D721Med (cell line): ENCODE measurements at regions not wholly inside any gene's neighbourhood (a gene's known extent, or its start where the extent isn't known, plus 50 kb on each side); places are given as distances from the start of the nearest gene placed in this dataset.

ENCODE experiments used
- DNase-seq: peaks from one replicate; pipeline ENCODE4 v3.0.0; 2011; ENCODE audit warnings: low spot score; ENCODE audit not compliant: insufficient read length
- FAIRE-seq: peaks from 2 replicates; lab custom pipeline; 2011; peaks lifted over from hg19 to GRCh38; lab: Jason Lieb, UNC
- CTCF ChIP-seq: IDR thresholded peaks from 2 replicates; pipeline ENCODE4 v1.5.1; 2012; ENCODE audit warnings: mild to moderate bottlenecking, control low read depth; ENCODE audit not compliant: insufficient read depth; ENCODE audit errors: missing control alignments

GRCh38 chr4:17370818-17371217, 141.1 kb downstream of the QDPR start:
- DNase-seq (no peak), FAIRE-seq (no peak)
- no peak for TF ChIP-seq CTCF

DNA sequence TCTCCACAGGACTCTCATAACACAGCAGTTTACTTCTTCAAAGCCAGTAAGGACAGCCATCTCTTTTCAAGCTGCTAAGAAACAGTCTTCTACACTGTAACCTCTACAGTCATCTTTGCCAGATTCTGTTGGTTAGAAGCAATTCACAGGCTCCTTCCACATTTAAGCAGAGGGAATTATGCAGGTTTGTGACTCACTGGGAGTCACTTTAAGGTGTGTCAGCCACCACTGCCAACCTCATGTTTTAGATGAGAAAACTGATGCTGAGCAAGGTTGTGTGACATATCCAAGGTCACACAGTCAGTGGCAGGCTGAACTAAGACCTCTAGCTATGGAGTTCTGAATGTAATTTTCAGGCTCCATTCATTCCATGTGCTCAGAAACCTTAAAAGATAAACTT, 143.5 kb downstream of the QDPR start:
- no peak for DNase-seq
- FAIRE-seq: no peak
- no peak for TF ChIP-seq CTCF

DNA sequence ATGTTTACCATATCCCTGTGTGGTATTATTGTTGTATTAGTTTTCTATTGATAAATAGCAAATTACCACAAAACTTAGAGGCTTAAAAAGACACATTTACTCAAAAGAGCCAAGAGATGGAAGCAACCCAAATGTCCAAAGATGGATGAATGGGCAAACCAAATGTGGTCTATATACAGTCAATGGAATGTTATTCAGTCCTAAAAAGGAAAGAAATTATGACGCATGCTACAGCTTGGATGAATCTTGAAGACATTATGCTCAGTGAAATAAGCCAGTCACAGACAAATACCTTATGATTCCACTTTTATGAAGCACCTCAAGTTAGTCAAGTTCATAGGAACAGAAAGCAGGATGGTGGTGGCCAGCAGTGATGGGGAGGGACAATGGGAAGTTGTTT, 144.7 kb downstream of the QDPR start:
- DNase-seq (no peak), FAIRE-seq (no peak)
- no peak for TF ChIP-seq CTCF

GRCh38 chr4:17366496-17366895, 145.4 kb downstream of the QDPR start:
- DNase-seq (no peak), FAIRE-seq (no peak)
- TF ChIP-seq CTCF: no peak

GRCh38 chr4:17362430-17362829, 149.5 kb downstream of the QDPR start:
- DNase-seq: no peak
- FAIRE-seq: no peak
- TF ChIP-seq CTCF: no peak

GRCh38 chr4:17358241-17358640, 153.6 kb downstream of the QDPR start:
- TF ChIP-seq CTCF: no peak
- FAIRE-seq (no peak), DNase-seq (no peak)

DNA sequence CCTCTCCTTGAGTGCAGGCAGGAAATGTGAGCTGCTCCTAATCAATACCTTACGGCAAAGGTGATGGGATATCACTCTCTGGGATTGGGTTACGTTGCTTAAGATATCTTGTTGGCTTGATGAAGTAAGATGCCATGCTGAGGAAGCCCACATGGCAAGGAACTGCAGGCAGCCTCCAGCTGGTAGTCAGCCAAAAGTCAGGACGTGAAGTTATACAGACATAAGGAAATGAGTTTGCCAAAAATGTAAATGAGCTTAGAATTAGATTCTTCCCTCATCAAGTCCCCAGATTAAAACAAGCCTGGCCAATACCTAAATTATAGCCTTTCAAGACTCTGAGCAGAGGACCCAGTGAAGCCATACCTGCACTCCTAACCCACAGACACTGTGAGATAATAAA, 155.0 kb downstream of the QDPR start:
- TF ChIP-seq CTCF: no peak
- no peak for FAIRE-seq
- DNase-seq: no peak
